K562 (cell line): ENCODE measurements at regions not wholly inside any gene's neighbourhood (a gene's known extent, or its start where the extent isn't known, plus 50 kb on each side); places are given as distances from the start of the nearest gene placed in this dataset.

Experiments used
- CBFA2T2 ChIP-seq: fragments of 450-650 bp; conservative IDR thresholded peaks from 2 replicates; pipeline ENCODE4 v1.6.1; 2017; ENCODE audit warnings: mild to moderate bottlenecking
- CREB1 ChIP-seq, 2 experiments: sonication (generic) in 1 of 2; formaldehyde crosslinking in 1 of 2; IDR thresholded peaks; 2 replicates each; pipeline versions ENCODE4 v1.6.1 to v1.8.0; 2012 to 2022; ENCODE audit warnings: inconsistent platforms in 1 of 2, mild to moderate bottlenecking in 1 of 2, missing genetic modification reagents in 1 of 2, moderate library complexity in 1 of 2
- ELF2 ChIP-seq: fragments of 250-450 bp; sonication (Bioruptor Pico); IDR thresholded peaks from 2 replicates; pipeline ENCODE4 v1.5.0; 2021; ENCODE audit warnings: mild to moderate bottlenecking
- HIVEP1 ChIP-seq: fragments of 250-450 bp; sonication (Bioruptor Pico); IDR thresholded peaks from 2 replicates; pipeline ENCODE4 v1.4.0; 2020; ENCODE audit warnings: mild to moderate bottlenecking
- MCM5 ChIP-seq: fragments of 450-650 bp; IDR thresholded peaks from 2 replicates; pipeline ENCODE4 v1.6.1; 2016; ENCODE audit warnings: low read depth
- PCBP1 ChIP-seq: fragments of 200-400 bp; formaldehyde crosslinking; IDR thresholded peaks from 2 replicates; pipeline ENCODE4 v1.6.1; 2018; ENCODE audit warnings: mild to moderate bottlenecking, low read depth, low read length; ENCODE audit not compliant: poor library complexity, severe bottlenecking
- POLR2AphosphoS2 ChIP-seq: IDR thresholded peaks from 2 replicates; pipeline ENCODE4 v1.6.1; 2012; ENCODE audit warnings: low read length, improper control_type of control experiment
- POLR2H ChIP-seq: IDR thresholded peaks from 2 replicates; pipeline ENCODE4 v1.6.1; 2016; ENCODE audit warnings: missing genetic modification characterization, low read depth, mild to moderate bottlenecking, control low read depth, missing compliant biosample characterization, moderate library complexity
- POLR3G ChIP-seq: IDR thresholded peaks from 2 replicates; pipeline ENCODE4 v1.6.1; 2011; ENCODE audit not compliant: insufficient read length, insufficient replicate concordance; ENCODE audit errors: extremely low read depth
- RHOXF2B ChIP-seq: fragments of 250-450 bp; sonication (Bioruptor Pico); conservative IDR thresholded peaks from 2 replicates; pipeline ENCODE4 v1.5.1; 2021
- TARDBP ChIP-seq: fragments of 450-650 bp; IDR thresholded peaks from 2 replicates; pipeline ENCODE4 v1.6.1; 2016
- TCF3 ChIP-seq: sonication (generic); formaldehyde crosslinking; IDR thresholded peaks from 2 replicates; pipeline ENCODE4 v1.4.0; 2020; ENCODE audit warnings: mild to moderate bottlenecking, missing genetic modification reagents
- TEAD1 ChIP-seq, 2 experiments: fragments of 450-650 bp in 1 of 2; sonication (generic) in 1 of 2; formaldehyde crosslinking; IDR thresholded peaks; 2 replicates each; pipeline versions ENCODE4 v1.4.0 to v1.8.0; 2020 to 2022; ENCODE audit warnings: mild to moderate bottlenecking in 2 of 2, missing genetic modification reagents in 1 of 2
- TFAM ChIP-seq: fragments of 250-450 bp; sonication (Bioruptor Pico); conservative IDR thresholded peaks from 2 replicates; pipeline ENCODE4 v1.5.0; 2021; ENCODE audit warnings: mild to moderate bottlenecking, moderate library complexity
- ZBTB1 ChIP-seq: sonication (generic); formaldehyde crosslinking; IDR thresholded peaks from 2 replicates; pipeline ENCODE4 v1.8.1; 2023; ENCODE audit warnings: missing genetic modification reagents, low read depth, mild to moderate bottlenecking, borderline replicate concordance
- ZNF134 ChIP-seq: fragments of 250-450 bp; sonication (Bioruptor Pico); conservative IDR thresholded peaks from 2 replicates; pipeline ENCODE4 v1.4.0; 2020
- ZNF57 ChIP-seq: fragments of 450-650 bp; formaldehyde crosslinking; IDR thresholded peaks from 2 replicates; pipeline ENCODE4 v1.4.0; 2020; ENCODE audit warnings: mild to moderate bottlenecking, moderate library complexity
- TF ChIP-seq, protein P1 (sequence below): fragments of 250-450 bp; sonication (Bioruptor Pico); IDR thresholded peaks from 2 replicates; pipeline ENCODE4 v1.4.0; 2020; ENCODE audit warnings: borderline replicate concordance
- TF ChIP-seq, protein P2 (sequence below): fragments of 200-800 bp; sonication (Bioruptor generic); IDR thresholded peaks from 2 replicates; pipeline ENCODE4 v1.6.1; 2016; ENCODE audit warnings: missing genetic modification characterization, missing compliant biosample characterization
- TF ChIP-seq, protein P3 (sequence below): fragments of 250-450 bp; sonication (Bioruptor Pico); IDR thresholded peaks from 2 replicates; pipeline ENCODE4 v1.8.0; 2022; ENCODE audit warnings: inconsistent platforms
- TF ChIP-seq, protein P4 (sequence below): fragments of 450-650 bp; IDR thresholded peaks from 2 replicates; pipeline ENCODE4 v1.6.1; 2016; ENCODE audit warnings: antibody characterized with exemption

DNA sequence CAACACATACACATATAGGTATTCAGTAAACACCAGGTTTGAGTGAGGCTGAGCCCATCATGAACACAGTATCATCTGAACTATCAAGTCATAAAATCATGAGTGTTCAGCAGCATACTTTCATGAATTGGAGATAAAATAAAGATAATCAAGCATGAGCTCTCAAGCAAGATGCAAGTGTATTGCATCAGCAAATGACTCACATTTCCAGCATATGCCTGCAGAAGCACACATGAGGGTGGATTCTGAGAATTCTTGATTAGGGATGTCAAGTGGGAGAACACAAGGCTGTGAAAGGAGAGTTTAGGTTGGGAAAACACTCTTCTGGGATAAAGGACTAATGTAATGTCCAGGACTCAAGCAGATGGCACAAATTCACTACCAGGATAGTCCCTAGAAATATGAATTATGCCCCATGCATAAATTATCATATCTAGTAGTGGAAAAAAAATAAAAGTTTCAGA is 299.2 kb downstream of the SRGAP2C start (continued):
- TF ChIP-seq ZNF57 (CRISPR knock-in tag) (no peak), ZBTB1 (CRISPR knock-in tag) (no peak), POLR3G (no peak), PCBP1 (no peak), ELF2 (no peak), MCM5 (no peak), CBFA2T2 (no peak), ZNF134 (CRISPR knock-in tag) (no peak), POLR2AphosphoS2 (no peak), TEAD1 (CRISPR knock-in tag; IDR thresholded peaks at IDR 0.05) (peak in 1 of 2 experiments; percentile 40; a peak in 1 of 4 replicates), TARDBP (no peak), TCF3 (no peak), POLR2H (tag) (peak; percentile 73; the same call in 1 of the 2 replicates), TFAM (CRISPR knock-in tag) (no peak), CREB1 (IDR thresholded peaks at IDR 0.05) (no peak), CREB1 (CRISPR knock-in tag; IDR thresholded peaks at IDR 0.05) (no peak), RHOXF2B (CRISPR knock-in tag) (no peak), HIVEP1 (CRISPR knock-in tag) (no peak)
- TF ChIP-seq, protein P1, sequence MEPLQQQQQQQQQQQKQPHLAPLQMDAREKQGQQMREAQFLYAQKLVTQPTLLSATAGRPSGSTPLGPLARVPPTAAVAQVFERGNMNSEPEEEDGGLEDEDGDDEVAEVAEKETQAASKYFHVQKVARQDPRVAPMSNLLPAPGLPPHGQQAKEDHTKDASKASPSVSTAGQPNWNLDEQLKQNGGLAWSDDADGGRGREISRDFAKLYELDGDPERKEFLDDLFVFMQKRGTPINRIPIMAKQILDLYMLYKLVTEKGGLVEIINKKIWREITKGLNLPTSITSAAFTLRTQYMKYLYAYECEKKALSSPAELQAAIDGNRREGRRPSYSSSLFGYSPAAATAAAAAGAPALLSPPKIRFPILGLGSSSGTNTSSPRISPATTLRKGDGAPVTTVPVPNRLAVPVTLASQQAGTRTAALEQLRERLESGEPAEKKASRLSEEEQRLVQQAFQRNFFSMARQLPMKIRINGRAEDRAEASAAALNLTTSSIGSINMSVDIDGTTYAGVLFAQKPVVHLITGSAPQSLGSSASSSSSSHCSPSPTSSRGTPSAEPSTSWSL (CRISPR knock-in tag), result no peak
- TF ChIP-seq, protein P2, sequence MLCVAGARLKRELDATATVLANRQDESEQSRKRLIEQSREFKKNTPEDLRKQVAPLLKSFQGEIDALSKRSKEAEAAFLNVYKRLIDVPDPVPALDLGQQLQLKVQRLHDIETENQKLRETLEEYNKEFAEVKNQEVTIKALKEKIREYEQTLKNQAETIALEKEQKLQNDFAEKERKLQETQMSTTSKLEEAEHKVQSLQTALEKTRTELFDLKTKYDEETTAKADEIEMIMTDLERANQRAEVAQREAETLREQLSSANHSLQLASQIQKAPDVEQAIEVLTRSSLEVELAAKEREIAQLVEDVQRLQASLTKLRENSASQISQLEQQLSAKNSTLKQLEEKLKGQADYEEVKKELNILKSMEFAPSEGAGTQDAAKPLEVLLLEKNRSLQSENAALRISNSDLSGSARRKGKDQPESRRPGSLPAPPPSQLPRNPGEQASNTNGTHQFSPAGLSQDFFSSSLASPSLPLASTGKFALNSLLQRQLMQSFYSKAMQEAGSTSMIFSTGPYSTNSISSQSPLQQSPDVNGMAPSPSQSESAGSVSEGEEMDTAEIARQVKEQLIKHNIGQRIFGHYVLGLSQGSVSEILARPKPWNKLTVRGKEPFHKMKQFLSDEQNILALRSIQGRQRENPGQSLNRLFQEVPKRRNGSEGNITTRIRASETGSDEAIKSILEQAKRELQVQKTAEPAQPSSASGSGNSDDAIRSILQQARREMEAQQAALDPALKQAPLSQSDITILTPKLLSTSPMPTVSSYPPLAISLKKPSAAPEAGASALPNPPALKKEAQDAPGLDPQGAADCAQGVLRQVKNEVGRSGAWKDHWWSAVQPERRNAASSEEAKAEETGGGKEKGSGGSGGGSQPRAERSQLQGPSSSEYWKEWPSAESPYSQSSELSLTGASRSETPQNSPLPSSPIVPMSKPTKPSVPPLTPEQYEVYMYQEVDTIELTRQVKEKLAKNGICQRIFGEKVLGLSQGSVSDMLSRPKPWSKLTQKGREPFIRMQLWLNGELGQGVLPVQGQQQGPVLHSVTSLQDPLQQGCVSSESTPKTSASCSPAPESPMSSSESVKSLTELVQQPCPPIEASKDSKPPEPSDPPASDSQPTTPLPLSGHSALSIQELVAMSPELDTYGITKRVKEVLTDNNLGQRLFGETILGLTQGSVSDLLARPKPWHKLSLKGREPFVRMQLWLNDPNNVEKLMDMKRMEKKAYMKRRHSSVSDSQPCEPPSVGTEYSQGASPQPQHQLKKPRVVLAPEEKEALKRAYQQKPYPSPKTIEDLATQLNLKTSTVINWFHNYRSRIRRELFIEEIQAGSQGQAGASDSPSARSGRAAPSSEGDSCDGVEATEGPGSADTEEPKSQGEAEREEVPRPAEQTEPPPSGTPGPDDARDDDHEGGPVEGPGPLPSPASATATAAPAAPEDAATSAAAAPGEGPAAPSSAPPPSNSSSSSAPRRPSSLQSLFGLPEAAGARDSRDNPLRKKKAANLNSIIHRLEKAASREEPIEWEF (CRISPR knock-in tag), result no peak
- TF ChIP-seq, protein P3, sequence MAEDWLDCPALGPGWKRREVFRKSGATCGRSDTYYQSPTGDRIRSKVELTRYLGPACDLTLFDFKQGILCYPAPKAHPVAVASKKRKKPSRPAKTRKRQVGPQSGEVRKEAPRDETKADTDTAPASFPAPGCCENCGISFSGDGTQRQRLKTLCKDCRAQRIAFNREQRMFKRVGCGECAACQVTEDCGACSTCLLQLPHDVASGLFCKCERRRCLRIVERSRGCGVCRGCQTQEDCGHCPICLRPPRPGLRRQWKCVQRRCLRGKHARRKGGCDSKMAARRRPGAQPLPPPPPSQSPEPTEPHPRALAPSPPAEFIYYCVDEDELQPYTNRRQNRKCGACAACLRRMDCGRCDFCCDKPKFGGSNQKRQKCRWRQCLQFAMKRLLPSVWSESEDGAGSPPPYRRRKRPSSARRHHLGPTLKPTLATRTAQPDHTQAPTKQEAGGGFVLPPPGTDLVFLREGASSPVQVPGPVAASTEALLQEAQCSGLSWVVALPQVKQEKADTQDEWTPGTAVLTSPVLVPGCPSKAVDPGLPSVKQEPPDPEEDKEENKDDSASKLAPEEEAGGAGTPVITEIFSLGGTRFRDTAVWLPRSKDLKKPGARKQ (CRISPR knock-in tag), result no peak
- TF ChIP-seq, protein P4, sequence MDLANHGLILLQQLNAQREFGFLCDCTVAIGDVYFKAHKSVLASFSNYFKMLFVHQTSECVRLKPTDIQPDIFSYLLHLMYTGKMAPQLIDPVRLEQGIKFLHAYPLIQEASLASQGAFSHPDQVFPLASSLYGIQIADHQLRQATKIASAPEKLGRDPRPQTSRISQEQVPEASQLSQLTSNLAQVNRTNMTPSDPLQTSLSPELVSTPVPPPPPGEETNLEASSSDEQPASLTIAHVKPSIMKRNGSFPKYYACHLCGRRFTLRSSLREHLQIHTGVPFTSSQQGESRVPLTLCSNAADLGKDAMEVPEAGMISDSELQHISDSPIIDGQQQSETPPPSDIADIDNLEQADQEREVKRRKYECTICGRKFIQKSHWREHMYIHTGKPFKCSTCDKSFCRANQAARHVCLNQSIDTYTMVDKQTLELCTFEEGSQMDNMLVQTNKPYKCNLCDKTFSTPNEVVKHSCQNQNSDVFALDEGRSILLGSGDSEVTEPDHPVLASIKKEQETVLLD, result no peak
